NCI-H1092 treated with DMSO at 0.1 percent for 48 hours (cell line): ENCODE measurements at regions not wholly inside any gene's neighbourhood (a gene's known extent, or its start where the extent isn't known, plus 50 kb on each side); places are given as distances from the start of the nearest gene placed in this dataset.
"Not testable (repeated sequence)": the region's sequence is repeated elsewhere in the genome, so short reads cannot be mapped to it uniquely, and the experiment has no call there.

Experiments
- DNase-seq: peaks from one replicate; lab custom pipeline; 2025; lab: John Stamatoyannopoulos, UW

- no peak for DNase-seq
Measured at GRCh38 chr1:14260480-14260879, 338.0 kb upstream of the KAZN start.

- peak; percentile 26 for DNase-seq
Measured at GRCh38 chr1:14261395-14261794, 337.1 kb upstream of the KAZN start.

GRCh38 chr1:14262637-14263036 lies 335.8 kb upstream of the KAZN start:
- no peak for DNase-seq

GRCh38 chr1:14263225-14263624 lies 335.3 kb upstream of the KAZN start:
- no peak for DNase-seq

- DNase-seq = no peak
Measured at GRCh38 chr1:14263671-14264070, 334.8 kb upstream of the KAZN start.

GRCh38 chr1:14265495-14265894 lies 333.0 kb upstream of the KAZN start:
- DNase-seq = no peak

GRCh38 chr1:14267991-14268390 lies 330.5 kb upstream of the KAZN start:
- no peak for DNase-seq

GRCh38 chr1:14270821-14271220 lies 327.7 kb upstream of the KAZN start:
- no peak for DNase-seq

- no peak for DNase-seq
Measured at GRCh38 chr1:14273811-14274210, 324.7 kb upstream of the KAZN start.

GRCh38 chr1:14279891-14280290 lies 318.6 kb upstream of the KAZN start:
- not testable (repeated sequence) for DNase-seq

GRCh38 chr1:14280909-14281308 lies 317.6 kb upstream of the KAZN start:
- no peak for DNase-seq

GRCh38 chr1:14281412-14281811 lies 317.1 kb upstream of the KAZN start:
- no peak for DNase-seq

- DNase-seq = no peak
Measured at GRCh38 chr1:14282707-14283106, 315.8 kb upstream of the KAZN start.

GRCh38 chr1:14285238-14285637 lies 313.2 kb upstream of the KAZN start:
- no peak for DNase-seq

GRCh38 chr1:14291182-14291581 lies 307.3 kb upstream of the KAZN start:
- DNase-seq = not testable (repeated sequence)

GRCh38 chr1:14292520-14292919 lies 306.0 kb upstream of the KAZN start:
- DNase-seq = no peak

- no peak for DNase-seq
Measured at GRCh38 chr1:14294006-14294405, 304.5 kb upstream of the KAZN start.

GRCh38 chr1:14294860-14295536 lies 303.5 kb upstream of the KAZN start:
- DNase-seq = no peak

- DNase-seq = no peak
Measured at GRCh38 chr1:14296795-14297194, 301.7 kb upstream of the KAZN start.

- DNase-seq = no peak
Measured at GRCh38 chr1:14297356-14297755, 301.1 kb upstream of the KAZN start.

GRCh38 chr1:14298806-14299205 lies 299.7 kb upstream of the KAZN start:
- DNase-seq = no peak

- DNase-seq = no peak
Measured at GRCh38 chr1:14300991-14301703, 297.3 kb upstream of the KAZN start.

- no peak for DNase-seq
Measured at GRCh38 chr1:14301704-14302024, 296.8 kb upstream of the KAZN start.

GRCh38 chr1:14302025-14302424 lies 296.5 kb upstream of the KAZN start:
- no peak for DNase-seq
